ENCODE measurements at regions not wholly inside any gene's neighbourhood (a gene's known extent, or its start where the extent isn't known, plus 50 kb on each side); places are given as distances from the start of the nearest gene placed in this dataset.

- H3K27me3 Mint-ChIP-seq = no peaks in the 10 kb centered on the region
- H3K9me3 Mint-ChIP-seq = no peaks in the 10 kb centered on the region
- H3K4me3 Mint-ChIP-seq = no peak overlapping the region
- CTCF ChIA-PET = no interaction called here
- intact Hi-C loops (cut with micrococcal nuclease) = no loop called here
- TF ChIP-seq, protein P1, sequence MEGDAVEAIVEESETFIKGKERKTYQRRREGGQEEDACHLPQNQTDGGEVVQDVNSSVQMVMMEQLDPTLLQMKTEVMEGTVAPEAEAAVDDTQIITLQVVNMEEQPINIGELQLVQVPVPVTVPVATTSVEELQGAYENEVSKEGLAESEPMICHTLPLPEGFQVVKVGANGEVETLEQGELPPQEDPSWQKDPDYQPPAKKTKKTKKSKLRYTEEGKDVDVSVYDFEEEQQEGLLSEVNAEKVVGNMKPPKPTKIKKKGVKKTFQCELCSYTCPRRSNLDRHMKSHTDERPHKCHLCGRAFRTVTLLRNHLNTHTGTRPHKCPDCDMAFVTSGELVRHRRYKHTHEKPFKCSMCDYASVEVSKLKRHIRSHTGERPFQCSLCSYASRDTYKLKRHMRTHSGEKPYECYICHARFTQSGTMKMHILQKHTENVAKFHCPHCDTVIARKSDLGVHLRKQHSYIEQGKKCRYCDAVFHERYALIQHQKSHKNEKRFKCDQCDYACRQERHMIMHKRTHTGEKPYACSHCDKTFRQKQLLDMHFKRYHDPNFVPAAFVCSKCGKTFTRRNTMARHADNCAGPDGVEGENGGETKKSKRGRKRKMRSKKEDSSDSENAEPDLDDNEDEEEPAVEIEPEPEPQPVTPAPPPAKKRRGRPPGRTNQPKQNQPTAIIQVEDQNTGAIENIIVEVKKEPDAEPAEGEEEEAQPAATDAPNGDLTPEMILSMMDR (IDR thresholded peaks at IDR 0.05) = no peak
- H3K27ac Mint-ChIP-seq = no peak overlapping the region
- no peaks in the 10 kb centered on the region for H3K36me3 Mint-ChIP-seq (ENCODE audit: low read depth)
- POLR2A ChIA-PET = no interaction called here
- no peak for DNase-seq
- no peak for ATAC-seq
- no peaks in the 10 kb centered on the region for H3K4me1 Mint-ChIP-seq (ENCODE audit: low read depth)
Observed at GRCh38 chr1:219278288-219278687, 104.6 kb downstream of the LYPLAL1 start.

- TF ChIP-seq, protein P1 (IDR thresholded peaks at IDR 0.05) = no peak
- no peak overlapping the region for H3K27ac Mint-ChIP-seq
- no peak overlapping the region for H3K4me3 Mint-ChIP-seq
- H3K4me1 Mint-ChIP-seq (ENCODE audit: low read depth) = no peaks in the 10 kb centered on the region
- no peaks in the 10 kb centered on the region for H3K36me3 Mint-ChIP-seq (ENCODE audit: low read depth)
- intact Hi-C loops (cut with micrococcal nuclease) = no loop called here
- H3K9me3 Mint-ChIP-seq = no peaks in the 10 kb centered on the region
- no peaks in the 10 kb centered on the region for H3K27me3 Mint-ChIP-seq
- ATAC-seq (no peak), DNase-seq (no peak)
- POLR2A ChIA-PET = no interaction called here
- CTCF ChIA-PET = no interaction called here
Observed at GRCh38 chr1:219277304-219278105, 103.8 kb downstream of the LYPLAL1 start.

DNA sequence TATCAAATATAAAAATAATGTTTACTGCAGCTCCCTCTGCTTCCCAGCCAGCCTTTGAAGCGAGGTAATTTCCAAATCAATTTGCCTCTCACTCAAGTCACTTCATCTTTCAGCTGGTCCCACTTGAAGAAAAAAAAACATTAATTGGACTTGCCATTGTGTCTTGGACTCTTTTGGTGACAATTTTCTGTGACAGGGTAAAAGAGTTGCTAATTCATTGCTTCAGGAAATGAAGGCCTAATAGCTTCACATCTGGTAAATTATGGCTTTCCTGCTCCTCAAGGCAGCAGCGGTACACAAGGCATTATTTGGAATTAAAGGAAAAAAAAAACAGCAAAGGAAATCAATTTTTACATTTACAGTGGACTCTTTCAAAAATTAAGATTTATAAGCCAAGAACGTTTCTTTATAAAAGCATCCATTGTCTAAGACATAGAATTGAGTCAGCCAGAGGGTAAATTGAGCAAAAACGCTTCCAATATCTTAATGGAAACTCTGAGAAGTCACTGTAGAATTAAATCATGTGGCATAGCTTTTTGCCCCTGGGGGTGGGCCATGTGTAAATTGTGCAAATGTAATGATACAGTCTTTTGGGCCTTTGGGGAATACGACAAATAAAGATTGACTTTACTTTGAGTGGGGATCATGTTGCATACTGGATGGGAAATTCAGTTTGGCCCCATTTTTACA, 102.5 kb downstream of the LYPLAL1 start:
- ATAC-seq = no peak
- intact Hi-C loops (cut with micrococcal nuclease) = no loop called here
- peaks cover 2% of the 10 kb centered on the region for H3K36me3 Mint-ChIP-seq (ENCODE audit: low read depth)
- TF ChIP-seq, protein P1 (IDR thresholded peaks at IDR 0.05) = no peak
- H3K27ac Mint-ChIP-seq = no peak overlapping the region
- no peaks in the 10 kb centered on the region for H3K27me3 Mint-ChIP-seq
- CTCF ChIA-PET = no interaction called here
- H3K9me3 Mint-ChIP-seq = no peaks in the 10 kb centered on the region
- H3K4me3 Mint-ChIP-seq = no peak overlapping the region
- H3K4me1 Mint-ChIP-seq (ENCODE audit: low read depth) = no peaks in the 10 kb centered on the region
- POLR2A ChIA-PET = no interaction called here
- DNase-seq = no peak

DNA sequence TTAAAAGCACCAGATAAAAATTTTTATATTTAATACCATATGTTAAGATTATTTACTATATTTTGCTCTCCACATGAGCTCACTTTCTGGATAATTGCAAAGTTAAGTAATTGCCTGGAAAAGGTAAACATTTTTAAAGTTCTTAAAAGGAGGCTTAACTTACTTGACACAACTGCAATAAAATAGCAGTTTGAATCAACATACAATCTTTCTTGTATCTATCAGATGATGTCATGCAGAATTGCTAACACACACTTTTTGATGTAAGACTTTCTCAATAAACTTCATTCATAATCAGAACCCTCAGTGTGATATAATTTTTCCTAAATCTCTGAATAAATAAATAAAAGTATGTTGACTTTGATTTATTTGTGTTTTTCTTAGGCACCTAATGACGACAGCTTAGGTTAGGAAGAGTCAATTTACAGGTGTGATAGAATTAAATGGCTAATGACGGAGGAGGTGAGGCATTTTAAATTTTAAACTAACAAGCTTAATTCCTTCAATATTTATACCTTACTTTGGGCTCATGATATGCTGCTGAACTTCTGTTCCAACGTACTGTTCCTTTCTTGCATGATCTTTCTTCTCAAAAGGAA, 99.5 kb downstream of the LYPLAL1 start:
- no peak for ATAC-seq
- H3K9me3 Mint-ChIP-seq = no peaks in the 10 kb centered on the region
- intact Hi-C loops (cut with micrococcal nuclease) = no loop called here
- H3K4me1 Mint-ChIP-seq (ENCODE audit: low read depth) = no peaks in the 10 kb centered on the region
- ChIA-PET POLR2A (no interaction called here), CTCF (no interaction called here)
- H3K36me3 Mint-ChIP-seq (ENCODE audit: low read depth) = peaks cover 2% of the 10 kb centered on the region
- H3K4me3 Mint-ChIP-seq = no peak overlapping the region
- TF ChIP-seq, protein P1 (IDR thresholded peaks at IDR 0.05) = no peak
- H3K27me3 Mint-ChIP-seq = no peaks in the 10 kb centered on the region
- no peak for DNase-seq
- H3K27ac Mint-ChIP-seq = no peak overlapping the region

Data from activated CD8-positive, alpha-beta T cell treated with anti-CD3 and anti-CD28 coated beads for 36 hours (primary cell).